ENCODE measurements at regions not wholly inside any gene's neighbourhood (a gene's known extent, or its start where the extent isn't known, plus 50 kb on each side); places are given as distances from the start of the nearest gene placed in this dataset.
"Not testable (repeated sequence)": the region's sequence is repeated elsewhere in the genome, so short reads cannot be mapped to it uniquely, and the experiment has no call there.

DNA sequence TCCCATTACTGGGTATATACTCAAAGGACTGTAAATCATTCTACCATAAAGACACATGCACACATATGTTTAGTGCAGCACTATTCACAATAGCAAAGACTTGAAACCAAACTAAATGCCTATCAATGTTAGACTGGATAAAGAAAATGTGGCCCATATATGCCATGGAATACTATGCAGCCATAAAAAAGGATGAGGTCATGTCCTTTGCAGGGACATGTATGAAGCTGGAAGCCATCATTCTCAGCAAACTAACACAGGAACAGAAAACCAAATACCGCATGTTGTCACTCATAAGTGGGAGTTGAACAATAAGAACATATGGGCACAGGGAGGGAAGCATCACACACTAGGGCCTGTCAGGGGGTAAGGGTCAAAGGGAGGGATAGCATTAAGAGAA is 1172.4 kb upstream of the ADGRB3 start:
- DNase-seq: not testable (repeated sequence)

DNA sequence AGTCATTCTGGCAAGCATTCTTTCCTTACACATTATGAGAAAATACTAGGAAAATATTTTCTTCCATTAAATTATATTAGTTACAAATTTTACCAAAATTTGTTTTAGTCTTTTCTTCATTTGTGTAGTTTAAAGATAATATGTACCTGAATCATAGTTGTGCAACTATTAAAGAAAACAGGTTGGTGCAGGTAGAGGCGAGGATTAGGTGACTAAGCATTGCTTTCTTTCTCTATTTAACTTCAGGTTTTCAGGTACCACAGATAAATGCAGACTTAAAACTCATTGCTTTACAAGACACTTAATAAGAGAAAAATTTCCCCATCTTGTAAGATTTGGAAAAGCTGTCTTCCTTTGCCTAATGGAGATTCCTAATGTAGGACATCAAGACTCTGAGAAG is 1175.5 kb upstream of the ADGRB3 start:
- no peak for DNase-seq

DNA sequence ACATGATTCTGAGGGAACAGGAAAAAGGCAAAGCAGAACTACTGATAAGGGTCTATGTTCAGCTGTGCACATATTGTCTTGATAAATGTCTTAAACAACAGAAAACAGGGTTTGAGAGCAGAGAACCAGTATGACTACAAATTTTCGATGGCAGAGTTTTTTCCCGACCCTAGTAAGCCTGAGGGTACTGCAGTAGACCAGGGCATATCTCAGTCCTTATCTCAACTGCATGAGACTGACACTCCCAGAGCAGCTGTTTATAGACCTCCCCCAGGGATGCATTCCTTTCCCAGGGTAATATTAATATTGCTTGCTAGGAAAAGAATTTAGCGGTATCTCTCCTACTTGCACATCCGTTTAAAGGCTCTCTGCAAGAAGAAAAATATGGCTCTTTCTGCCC is 1176.8 kb upstream of the ADGRB3 start:
- peak; percentile 1 for DNase-seq

DNA sequence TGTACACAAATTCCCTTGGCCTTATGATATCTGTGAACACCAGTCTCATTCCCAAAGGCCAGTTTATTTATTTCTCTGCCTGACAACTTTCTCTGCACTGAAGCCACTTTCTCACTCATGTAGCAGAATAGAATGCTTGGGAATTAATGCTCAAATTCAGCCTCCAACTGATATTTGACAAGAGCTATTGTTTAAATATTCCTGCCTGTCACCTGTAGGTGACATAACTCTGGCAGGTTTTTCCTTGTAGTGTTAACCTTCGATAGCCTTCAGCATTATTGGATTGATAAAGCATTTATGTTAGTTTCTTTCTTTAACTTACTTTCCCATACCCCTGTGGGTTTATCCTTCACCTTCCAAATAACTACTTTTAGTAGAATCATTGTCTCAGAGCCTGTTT is 1183.2 kb upstream of the ADGRB3 start:
- DNase-seq: no peak

DNA sequence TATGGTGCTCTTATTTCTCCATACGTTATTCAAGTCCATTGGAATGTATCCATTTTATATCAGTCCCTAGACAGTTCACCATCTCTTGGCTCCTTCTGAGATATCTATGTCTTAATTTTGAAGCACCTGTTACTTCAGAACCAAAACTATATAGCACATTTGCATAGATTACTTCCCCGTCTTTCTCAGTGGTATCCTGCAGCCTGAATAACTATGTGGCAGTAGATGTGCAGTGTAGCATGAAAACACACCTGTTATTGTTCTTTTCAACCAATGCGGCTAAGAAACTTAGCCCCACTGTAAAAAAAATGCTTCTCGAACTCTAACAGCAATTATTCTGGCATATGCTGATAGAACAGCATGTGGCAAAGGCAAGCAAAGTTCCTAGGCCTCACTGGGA is 1184.4 kb upstream of the ADGRB3 start:
- no peak for DNase-seq

DNA sequence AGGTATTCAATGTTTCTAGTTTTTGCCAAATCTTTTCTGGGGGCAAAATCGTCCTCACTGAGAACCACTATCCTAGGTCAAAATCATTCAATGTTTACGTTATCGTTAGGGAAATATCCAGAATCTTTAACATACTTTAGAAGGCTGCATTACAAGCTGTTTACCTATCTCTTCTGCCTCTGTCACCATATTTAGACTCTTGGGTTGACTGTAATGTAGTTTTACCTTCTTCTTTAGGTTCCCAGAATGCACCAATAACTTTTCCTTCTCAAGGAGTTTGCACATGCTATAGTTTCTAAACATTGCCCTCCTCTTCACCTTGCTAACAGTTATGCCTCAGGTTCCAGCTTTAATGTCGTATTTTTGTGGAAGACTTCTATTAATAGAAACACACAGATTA is 1185.5 kb upstream of the ADGRB3 start:
- DNase-seq: no peak

DNA sequence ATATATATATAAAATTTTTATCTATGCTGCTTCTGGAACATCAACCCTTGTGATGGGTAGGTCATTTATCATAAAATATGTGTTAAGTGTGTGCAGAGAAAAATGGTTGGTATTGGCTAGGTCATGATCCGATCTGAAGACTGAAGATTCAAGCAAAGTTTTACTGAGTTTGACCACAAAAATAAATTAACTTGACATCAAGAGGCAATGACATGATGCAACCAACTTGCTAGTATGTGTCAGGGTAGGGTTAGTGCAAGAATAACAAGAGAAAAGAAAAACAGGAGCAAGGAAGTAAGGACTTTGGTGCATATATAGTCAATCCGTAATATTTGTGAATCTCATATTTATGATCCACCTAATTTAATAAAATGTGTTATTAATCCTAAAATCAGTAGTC is 1202.0 kb upstream of the ADGRB3 start:
- peak; percentile 35 for DNase-seq

DNA sequence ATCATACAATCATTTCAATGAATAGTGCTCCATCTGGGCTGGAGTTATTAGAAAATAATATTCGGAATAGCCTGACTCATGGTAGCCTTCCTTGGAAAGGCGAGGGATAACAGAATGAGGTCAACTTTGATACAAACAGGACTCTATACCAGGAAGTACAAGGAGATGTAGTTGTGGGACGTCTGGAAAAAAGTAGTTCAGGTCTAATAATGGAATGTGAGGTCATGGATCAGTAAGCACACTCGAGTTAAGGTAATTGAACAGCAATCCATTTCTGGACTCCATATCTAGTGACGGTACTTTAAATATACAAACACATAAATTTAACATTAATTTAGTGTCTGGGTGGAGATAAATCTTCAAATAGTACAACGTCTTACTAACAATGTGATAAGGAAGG is 1204.0 kb upstream of the ADGRB3 start:
- no peak for DNase-seq

DNA sequence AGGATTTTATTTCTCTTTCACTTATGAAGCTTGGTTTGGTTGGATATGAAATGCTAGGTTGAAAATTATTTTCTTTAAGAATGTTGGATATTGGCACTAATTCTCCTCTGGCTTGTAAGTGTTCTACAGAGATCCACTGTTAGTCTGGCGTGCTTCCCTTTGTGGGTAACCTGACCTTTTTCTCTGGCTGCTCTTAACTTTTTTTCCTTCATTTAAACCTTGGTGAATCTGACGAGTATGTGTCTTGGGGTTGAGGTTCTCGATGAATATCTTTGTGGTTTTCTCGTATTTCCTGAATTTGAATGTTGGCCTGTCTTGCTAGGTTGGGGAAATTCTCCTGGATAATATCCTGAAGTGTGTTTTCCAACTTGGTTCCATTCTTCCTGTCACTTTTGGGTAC is 1208.4 kb upstream of the ADGRB3 start:
- not testable (repeated sequence) for DNase-seq

DNA sequence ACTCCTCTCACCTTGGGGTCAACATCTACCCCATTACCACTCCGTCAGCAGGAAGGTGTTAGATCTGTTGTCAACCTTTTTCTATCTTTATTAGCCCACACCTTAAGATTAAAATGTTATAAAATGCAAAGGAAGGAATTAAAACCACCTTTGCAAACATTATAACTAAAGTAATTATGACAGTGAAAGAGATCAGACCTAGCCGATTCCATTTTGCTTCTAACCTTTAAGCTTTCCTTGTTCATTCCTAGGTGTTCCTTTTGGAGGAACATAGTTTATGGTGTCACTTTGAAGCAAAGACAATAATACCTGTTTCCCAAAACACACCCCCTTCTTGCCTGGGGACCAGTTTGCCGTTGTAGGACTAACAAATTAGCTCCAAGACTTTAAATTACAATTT is 1223.0 kb upstream of the ADGRB3 start:
- DNase-seq: no peak

DNA sequence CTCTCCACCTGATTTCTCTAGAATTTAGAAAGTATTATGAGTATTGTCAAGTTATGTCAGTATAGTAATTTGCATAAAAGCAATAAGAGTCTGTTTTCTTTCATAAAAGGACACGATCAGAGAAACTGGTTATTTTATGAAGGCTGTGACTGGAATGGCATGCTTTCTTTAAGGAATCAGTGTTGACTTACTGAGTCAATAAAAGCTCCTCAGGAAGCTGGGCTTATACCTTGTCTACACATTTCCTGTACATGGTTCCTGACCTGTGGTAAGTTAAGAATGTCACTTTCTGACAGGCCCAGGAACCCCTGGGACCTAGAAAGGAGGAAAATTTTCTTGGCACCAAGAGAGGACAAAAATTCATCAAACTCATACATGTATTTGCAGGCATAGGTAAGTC is 1224.0 kb upstream of the ADGRB3 start:
- DNase-seq: no peak

DNA sequence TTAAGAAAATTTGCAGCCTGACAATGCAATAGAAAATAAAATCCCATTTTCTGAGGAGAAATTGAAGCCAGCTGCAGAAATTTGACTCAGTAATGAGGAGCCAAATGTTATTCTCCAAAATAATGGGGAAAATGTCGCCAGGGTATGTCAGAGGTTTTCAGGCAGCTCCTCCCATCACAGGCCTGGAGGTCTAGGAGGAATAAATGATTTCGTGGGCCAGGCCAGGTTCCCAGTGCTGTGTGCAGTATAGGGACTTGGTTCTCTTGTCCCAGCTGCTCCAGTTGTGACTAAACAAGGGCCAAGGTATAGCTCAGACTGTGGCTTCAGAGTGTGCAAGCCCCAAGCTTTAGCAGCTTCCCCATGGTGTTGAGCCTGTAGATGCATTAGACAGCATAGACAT is 1240.8 kb upstream of the ADGRB3 start:
- no peak for DNase-seq

DNA sequence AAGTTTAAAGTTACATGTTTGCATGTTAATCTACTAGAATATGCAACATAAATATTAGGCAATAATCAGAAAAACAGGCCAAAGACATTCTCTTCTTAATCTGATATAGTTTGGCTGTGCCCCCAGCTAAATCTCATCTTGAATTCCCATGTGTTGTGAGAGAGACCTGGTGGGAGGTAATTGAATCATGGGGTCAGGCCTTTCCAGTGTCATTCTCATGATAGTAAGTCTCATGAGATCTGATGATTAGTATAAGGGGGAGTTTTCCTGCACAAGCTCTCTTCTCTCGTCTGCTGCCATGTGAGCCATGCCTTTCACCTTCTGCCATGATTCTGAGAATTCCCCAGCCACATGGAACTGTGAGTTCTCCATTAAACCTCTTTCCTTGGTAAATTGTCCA is 1241.7 kb upstream of the ADGRB3 start:
- DNase-seq: no peak

DNA sequence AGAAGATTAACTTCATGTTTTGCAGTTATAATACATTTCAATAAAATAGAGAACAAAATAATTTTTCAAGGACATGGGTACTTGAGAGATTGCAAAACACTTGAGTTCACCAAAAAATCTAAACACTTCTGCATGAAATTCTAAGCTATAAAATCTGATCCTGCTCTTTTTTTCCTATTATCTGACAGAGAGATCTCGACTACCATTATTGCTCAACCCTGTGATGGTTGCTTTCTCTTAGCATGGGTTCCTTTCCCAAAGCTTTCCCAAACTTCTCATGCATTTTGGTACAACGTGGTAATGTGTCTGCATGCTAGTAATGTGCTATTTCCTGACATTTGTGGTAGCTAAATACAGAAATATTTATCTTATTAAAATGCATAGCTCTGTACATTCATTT is 1243.1 kb upstream of the ADGRB3 start:
- no peak for DNase-seq

DNA sequence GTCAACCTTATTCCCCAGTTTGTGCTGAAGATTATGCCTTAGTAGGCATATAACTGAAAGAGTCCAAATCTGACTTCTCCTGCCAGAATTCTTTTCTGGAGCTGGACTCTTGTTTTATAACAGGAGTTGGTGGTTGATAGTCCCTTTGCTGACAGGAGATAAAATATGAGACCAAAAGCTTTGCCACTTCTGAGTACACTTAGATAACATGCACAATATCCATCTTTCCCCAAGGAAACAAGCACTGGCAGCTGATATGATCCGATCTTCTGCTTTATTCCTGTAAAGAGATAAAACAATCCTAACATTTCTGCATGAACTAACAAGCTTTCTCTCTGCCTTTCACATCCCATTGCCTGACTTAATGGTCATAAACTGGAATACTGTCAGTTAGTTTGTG is 1265.4 kb upstream of the ADGRB3 start:
- no peak for DNase-seq

DNA sequence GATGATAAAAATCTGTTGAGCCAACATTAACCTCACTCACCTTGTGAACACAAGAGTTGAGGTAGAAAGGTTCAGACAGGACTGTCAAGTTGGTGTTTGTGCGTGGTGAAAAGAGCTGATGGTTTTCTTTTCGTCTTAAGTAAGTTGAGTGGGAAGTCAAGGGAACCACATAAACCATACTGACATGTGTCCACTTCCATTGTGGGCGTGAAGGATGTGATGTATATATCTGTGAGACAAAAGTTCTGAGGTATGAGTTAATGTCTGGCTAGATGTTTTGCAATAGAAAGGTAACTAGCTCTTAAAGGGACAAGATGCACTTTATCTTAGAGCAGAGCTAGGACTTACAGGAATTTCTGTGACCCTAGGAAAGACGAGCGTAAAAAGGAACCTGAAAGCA is 1272.1 kb upstream of the ADGRB3 start:
- peak; percentile 0 for DNase-seq

DNA sequence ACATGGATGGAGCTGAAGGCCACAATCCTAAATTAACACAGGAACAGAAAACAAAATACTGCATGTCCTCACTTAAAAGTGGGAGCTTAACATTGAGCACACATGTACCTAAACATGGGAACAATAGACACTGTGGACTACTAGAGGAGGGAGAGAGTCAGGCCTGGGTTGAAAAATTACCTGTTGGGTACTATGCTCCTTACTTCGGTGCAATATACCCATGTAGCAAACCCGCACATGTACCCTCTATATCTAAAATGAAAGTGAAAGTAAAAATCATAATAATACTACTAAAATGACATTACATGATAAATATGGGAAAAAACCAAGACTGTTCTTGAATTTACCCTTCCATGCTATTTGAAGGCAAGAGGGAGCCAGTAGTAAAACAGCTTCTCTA is 1273.8 kb upstream of the ADGRB3 start:
- no peak for DNase-seq

DNA sequence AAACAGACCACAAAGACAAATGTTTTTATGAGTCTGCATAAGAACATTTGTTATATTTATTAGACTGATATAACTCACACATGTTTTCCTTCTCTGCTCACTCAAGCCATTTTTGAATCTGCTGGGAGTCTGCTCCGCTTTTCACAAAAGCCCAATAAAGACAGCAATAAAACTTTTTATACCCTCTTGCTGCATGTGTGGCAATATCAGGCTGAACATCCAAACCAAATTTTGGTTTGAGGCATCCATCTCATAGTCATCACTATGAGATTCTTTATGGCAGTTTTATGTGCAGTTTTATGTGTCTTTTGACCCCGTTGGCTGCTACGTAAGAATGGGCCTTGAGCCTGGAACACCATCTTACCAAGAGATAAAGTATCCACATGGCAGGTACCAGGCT is 1276.8 kb upstream of the ADGRB3 start:
- no peak for DNase-seq

DNA sequence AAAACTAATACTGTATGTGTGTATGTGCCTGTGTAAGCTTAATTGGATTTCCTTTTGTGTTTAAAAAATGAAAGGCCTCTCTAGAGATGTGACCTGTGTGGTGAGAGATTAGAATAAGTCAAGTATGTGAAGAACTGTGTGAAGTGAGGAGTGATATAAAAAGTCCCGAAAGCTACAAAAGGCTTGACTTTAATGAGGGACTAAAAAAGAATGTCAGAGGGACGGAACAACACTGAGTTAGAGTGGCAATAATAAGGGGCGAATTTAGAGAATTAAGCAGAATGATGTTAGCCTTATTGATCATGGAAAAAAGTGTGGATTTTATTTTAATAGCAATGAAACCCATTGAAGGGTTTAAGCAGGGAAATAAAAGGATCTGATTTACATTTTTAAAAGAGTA is 1281.2 kb upstream of the ADGRB3 start:
- DNase-seq: no peak

DNA sequence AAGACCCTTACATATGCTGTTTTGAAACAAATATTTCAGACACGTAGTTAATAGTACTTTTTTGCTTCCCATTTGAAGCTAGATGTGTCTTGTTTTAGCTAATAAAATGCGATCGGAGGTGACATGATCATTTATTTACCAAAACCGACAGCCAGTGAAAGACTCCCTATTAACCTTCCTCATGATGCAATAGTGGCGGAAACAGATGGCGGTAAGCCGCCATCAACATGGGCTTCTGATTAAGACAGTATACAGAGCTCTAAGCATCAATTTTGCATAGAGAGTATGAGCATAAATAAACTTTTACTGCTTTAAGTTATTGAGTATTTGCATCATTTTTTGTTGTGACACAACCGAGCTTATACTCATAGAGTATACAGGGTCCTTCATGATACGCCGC is 1282.4 kb upstream of the ADGRB3 start:
- DNase-seq: no peak

DNA sequence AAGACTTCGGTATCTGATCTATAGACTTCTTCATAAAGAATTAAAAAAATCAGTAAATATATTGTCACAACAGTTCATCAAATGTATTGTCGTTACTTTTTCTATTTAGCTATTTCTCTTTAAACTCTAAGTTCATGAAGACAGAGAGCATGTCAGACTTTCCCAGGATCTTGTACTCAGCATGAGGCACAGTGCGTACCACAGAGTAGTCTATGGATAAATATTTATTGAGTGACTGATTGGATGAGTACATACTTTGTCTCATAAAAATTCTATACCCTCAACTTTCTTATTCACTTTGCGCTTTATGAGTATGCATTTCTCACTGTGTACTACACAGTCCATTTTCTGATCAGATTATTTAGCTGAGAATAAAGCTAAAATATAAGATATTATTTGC is 1284.4 kb upstream of the ADGRB3 start:
- DNase-seq: no peak

DNA sequence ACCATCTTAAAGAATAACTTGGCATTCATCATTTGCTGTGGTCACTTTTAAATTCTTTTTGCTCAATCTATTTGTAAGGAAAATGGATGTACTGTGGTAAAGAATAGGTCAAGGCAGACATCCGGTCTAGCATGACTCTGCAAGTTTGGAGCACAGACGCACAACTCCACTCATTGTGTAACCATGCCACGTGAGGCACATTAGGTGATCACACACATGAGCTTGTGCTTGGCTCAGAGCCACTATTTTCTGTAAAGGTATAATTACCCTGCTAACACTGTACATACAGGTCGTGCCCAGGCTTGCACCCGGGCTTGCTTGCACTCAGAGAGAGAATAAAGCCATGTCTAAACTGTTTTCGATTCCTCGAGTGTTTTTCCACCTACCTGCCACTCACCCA is 1289.1 kb upstream of the ADGRB3 start:
- peak; percentile 1 for DNase-seq

DNA sequence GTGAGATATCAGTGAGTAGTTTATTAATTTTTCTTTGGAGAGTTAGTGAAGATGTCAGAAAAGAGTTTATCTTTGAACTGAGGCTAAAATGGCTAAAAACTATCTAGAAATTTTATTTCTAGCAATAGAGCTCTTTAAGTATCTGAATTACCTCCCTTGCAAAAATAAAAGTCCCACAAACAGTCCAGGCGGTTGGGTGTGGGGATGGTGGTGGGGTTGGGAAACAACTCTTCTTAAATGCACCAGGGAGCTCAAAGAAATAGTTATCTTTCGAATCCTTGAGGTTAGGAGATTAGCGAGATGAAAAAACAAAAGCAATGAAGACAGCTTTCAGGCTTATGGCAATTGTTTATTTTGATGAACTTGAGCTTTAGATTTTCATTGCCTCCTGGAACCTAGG is 1299.1 kb upstream of the ADGRB3 start:
- DNase-seq: no peak

DNA sequence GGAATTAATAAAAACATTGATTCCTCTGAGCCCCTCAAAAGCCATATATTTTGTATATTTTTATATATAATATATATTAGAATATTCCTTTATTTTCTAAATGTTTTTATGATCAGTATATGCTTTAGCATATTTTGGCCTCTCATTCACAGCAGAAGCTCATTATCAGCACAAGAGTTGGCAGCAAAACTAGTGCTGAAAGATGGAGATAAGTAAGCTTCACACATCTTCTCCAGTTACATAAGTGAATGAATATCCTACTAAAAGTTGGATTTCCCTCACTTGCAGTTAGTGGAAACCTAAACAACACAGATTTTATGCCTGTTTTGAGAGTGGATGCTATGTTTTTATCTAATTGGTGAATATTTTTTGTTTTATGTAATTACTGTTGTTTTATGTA is 1303.8 kb upstream of the ADGRB3 start:
- no peak for DNase-seq

DNA sequence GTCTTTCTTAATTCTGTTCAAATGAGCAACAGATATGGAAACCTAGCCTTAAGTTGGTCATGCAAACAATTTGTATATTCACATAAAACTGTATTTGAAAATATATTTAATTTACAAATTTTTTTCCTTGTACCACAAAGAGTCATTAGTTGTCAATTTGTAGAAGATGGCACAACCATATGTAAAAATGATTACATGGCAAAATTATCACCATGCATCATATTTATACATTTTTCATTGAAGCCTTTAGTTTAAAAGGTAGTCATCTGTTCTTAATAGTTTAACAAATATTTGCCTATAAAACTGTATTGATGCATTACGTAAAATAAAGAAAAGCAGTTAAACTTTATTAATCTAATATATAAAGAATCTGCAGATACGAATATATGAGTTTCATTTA is 1306.8 kb upstream of the ADGRB3 start:
- DNase-seq: no peak

DNA sequence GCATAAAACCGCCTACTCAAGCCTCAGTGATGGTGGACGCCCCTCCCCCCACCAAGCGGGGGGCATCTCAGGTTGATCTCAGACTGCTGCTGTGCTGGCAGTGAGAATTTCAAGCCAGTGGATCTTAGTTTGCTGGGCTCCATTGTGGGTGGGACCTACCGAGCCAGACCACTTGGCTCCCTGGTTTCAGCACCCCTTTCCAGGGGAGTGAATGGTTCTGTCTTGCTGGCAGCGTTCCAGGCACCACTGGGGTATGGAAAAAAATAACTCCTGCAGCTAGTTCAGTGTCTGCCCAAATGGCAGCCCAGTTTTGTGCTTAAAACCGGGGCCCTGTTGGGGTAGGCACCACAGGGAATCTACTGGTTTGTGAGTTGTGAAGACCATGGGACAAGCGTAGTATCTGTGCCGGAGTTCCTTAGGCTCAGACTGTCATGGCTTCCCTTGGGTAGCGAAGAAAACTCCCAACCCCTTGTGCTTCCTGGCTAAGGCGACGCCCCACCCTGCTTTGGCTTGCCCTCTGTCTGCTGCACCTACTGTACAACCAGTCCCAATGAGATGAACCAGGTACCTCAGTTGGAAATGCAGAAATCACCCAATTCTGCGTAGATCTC is 1334.5 kb upstream of the ADGRB3 start:
- no peak for DNase-seq
